Urothelium cell line (cell line): ENCODE measurements at regions not wholly inside any gene's neighbourhood (a gene's known extent, or its start where the extent isn't known, plus 50 kb on each side); places are given as distances from the start of the nearest gene placed in this dataset.
"Not testable (repeated sequence)": the region's sequence is repeated elsewhere in the genome, so short reads cannot be mapped to it uniquely, and the experiment has no call there.

Source experiments
- DNase-seq: peaks from one replicate; pipeline ENCODE4 v3.0.0; 2011; ENCODE audit warnings: low spot score, mixed read lengths
- FAIRE-seq: peaks from 2 replicates; lab custom pipeline; 2011; peaks lifted over from hg19 to GRCh38; lab: Jason Lieb, UNC

- DNase-seq (no peak), FAIRE-seq (no peak)
Observed at GRCh38 chr1:4449972-4450371, 204.4 kb upstream of the AJAP1 start.

GRCh38 chr1:4452701-4453100 is 201.7 kb upstream of the AJAP1 start:
- DNase-seq (no peak), FAIRE-seq (no peak)

GRCh38 chr1:4460052-4460451 is 194.4 kb upstream of the AJAP1 start:
- DNase-seq (no peak), FAIRE-seq (no peak)

GRCh38 chr1:4460651-4461050 is 193.8 kb upstream of the AJAP1 start:
- DNase-seq (no peak), FAIRE-seq (no peak)

- no peak for FAIRE-seq
- DNase-seq: no peak
Observed at GRCh38 chr1:4461726-4462290, 192.6 kb upstream of the AJAP1 start.

- no peak for FAIRE-seq
Observed at GRCh38 chr1:4462831-4463484, 191.5 kb upstream of the AJAP1 start.

GRCh38 chr1:4463631-4464030 is 190.8 kb upstream of the AJAP1 start:
- DNase-seq: no peak
- FAIRE-seq: no peak

More at GRCh38 chr1:4462831-4463484, 191.5 kb upstream of the AJAP1 start:
- DNase-seq: no peak

GRCh38 chr1:4464478-4464877 is 189.9 kb upstream of the AJAP1 start:
- no peak for DNase-seq
- FAIRE-seq: no peak

GRCh38 chr1:4467241-4467640 is 187.2 kb upstream of the AJAP1 start:
- DNase-seq (no peak), FAIRE-seq (no peak)

- FAIRE-seq (no peak), DNase-seq (no peak)
Observed at GRCh38 chr1:4468386-4468785, 186.0 kb upstream of the AJAP1 start.

- FAIRE-seq (no peak), DNase-seq (no peak)
Observed at GRCh38 chr1:4468804-4469514, 185.4 kb upstream of the AJAP1 start.

- FAIRE-seq (no peak), DNase-seq (no peak)
Observed at GRCh38 chr1:4476394-4476793, 178.0 kb upstream of the AJAP1 start.

GRCh38 chr1:4481451-4481850 is 173.0 kb upstream of the AJAP1 start:
- no peak for DNase-seq
- FAIRE-seq: no peak

- DNase-seq (no peak), FAIRE-seq (no peak)
Observed at GRCh38 chr1:4482526-4482925, 171.9 kb upstream of the AJAP1 start.

- DNase-seq (no peak), FAIRE-seq (no peak)
Observed at GRCh38 chr1:4483021-4483625, 171.3 kb upstream of the AJAP1 start.

GRCh38 chr1:4485398-4485797 is 169.0 kb upstream of the AJAP1 start:
- DNase-seq (no peak), FAIRE-seq (no peak)

GRCh38 chr1:4485878-4486277 is 168.5 kb upstream of the AJAP1 start:
- FAIRE-seq (no peak), DNase-seq (no peak)

- FAIRE-seq: no peak
Observed at GRCh38 chr1:4486408-4487120, 167.8 kb upstream of the AJAP1 start.

GRCh38 chr1:4488018-4488417 is 166.4 kb upstream of the AJAP1 start:
- DNase-seq (no peak), FAIRE-seq (no peak)

More at GRCh38 chr1:4486408-4487120, 167.8 kb upstream of the AJAP1 start:
- DNase-seq: no peak

- no peak for DNase-seq
- FAIRE-seq: no peak
Observed at GRCh38 chr1:4489486-4489885, 164.9 kb upstream of the AJAP1 start.

- DNase-seq, FAIRE-seq: not testable (repeated sequence)
Observed at GRCh38 chr1:4489992-4490391, 164.4 kb upstream of the AJAP1 start.
